Karpas-422 (cell line): ENCODE measurements at regions not wholly inside any gene's neighbourhood (a gene's known extent, or its start where the extent isn't known, plus 50 kb on each side); places are given as distances from the start of the nearest gene placed in this dataset.
"Not testable (repeated sequence)": the region's sequence is repeated elsewhere in the genome, so short reads cannot be mapped to it uniquely, and the experiment has no call there.

Experiments
- DNase-seq: peaks from one replicate; pipeline ENCODE4 v3.0.0-alpha.2; 2015
- H2AFZ ChIP-seq: fragments of 200-600 bp; sonication (generic); 2 replicates; pipeline ENCODE4 v1.6.1; 2014; ENCODE audit warnings: antibody characterized with exemption, low read length, mixed read lengths
- H3K27ac ChIP-seq: fragments of 200-600 bp; sonication (generic); 2 replicates; pipeline ENCODE4 v1.5.1; 2014; ENCODE audit warnings: mild to moderate bottlenecking, low read length, moderate library complexity
- H3K27me3 ChIP-seq: fragments of 200-600 bp; sonication (generic); 2 replicates; pipeline ENCODE4 v1.6.1; 2014; ENCODE audit warnings: low read length, mixed read lengths
- H3K36me3 ChIP-seq: fragments of 200-600 bp; sonication (generic); 2 replicates; pipeline ENCODE4 v1.6.1; 2014; ENCODE audit warnings: low read length, mixed read lengths; ENCODE audit not compliant: insufficient read depth
- H3K4me1 ChIP-seq: fragments of 200-600 bp; sonication (generic); 2 replicates; pipeline ENCODE4 v1.6.1; 2014; ENCODE audit warnings: mild to moderate bottlenecking, low read length, mixed read lengths
- H3K4me2 ChIP-seq: fragments of 200-600 bp; sonication (generic); 2 replicates; pipeline ENCODE4 v1.6.1; 2014; ENCODE audit warnings: low read length, low read depth, mild to moderate bottlenecking; ENCODE audit not compliant: poor library complexity, severe bottlenecking
- H3K4me3 ChIP-seq: fragments of 200-600 bp; sonication (generic); 2 replicates; pipeline ENCODE4 v1.5.1; 2014; ENCODE audit warnings: mild to moderate bottlenecking, antibody characterized with exemption, low read length, mixed read lengths
- H3K79me2 ChIP-seq: fragments of 200-600 bp; sonication (generic); 2 replicates; pipeline ENCODE4 v1.6.1; 2014; ENCODE audit warnings: mild to moderate bottlenecking, low read length, mixed read lengths
- H3K9ac ChIP-seq: fragments of 200-600 bp; sonication (generic); 2 replicates; pipeline ENCODE4 v1.6.0; 2014; ENCODE audit warnings: low read length
- H3K9me2 ChIP-seq: fragments of 200-600 bp; sonication (generic), shearing (Covaris generic); replicated peaks from 2 replicates; pipeline ENCODE4 v1.6.0; 2014; ENCODE audit warnings: mild to moderate bottlenecking, low read length, moderate library complexity; ENCODE audit not compliant: insufficient read depth
- H3K9me3 ChIP-seq: fragments of 300-700, 200-600 bp; sonication (generic); 2 replicates; pipeline ENCODE4 v1.6.1; 2014; ENCODE audit warnings: low read length, mixed read lengths
- H4K20me1 ChIP-seq: fragments of 200-600 bp; sonication (generic); 2 replicates; pipeline ENCODE4 v1.6.1; 2014; ENCODE audit warnings: mild to moderate bottlenecking, antibody characterized with exemption, low read length, low read depth; ENCODE audit not compliant: insufficient read depth

GRCh38 chr19:20482721-20483120, 82.9 kb downstream of the ZNF737 start:
- H3K4me1 ChIP-seq, result no peaks in the 10 kb centered on the region
- H3K27ac ChIP-seq, result no peak overlapping the region
- no peaks in the 10 kb centered on the region for H3K79me2 ChIP-seq
- H2AFZ ChIP-seq, result no peak overlapping the region
- H3K27me3 ChIP-seq, result no peaks in the 10 kb centered on the region
- H3K9me2 ChIP-seq, result no peaks in the 10 kb centered on the region
- no peak overlapping the region for H3K9ac ChIP-seq
- no peaks in the 10 kb centered on the region for H3K9me3 ChIP-seq
- H3K4me3 ChIP-seq, result no peak overlapping the region
- no peak for DNase-seq
- no peaks in the 10 kb centered on the region for H4K20me1 ChIP-seq
- H3K36me3 ChIP-seq, result no peaks in the 10 kb centered on the region
- H3K4me2 ChIP-seq, result no peak overlapping the region

GRCh38 chr19:20481736-20482135, 83.8 kb downstream of the ZNF737 start:
- no peak overlapping the region for H3K4me2 ChIP-seq
- no peaks in the 10 kb centered on the region for H3K36me3 ChIP-seq
- no peaks in the 10 kb centered on the region for H3K27me3 ChIP-seq
- H2AFZ ChIP-seq, result no peak overlapping the region
- H3K4me1 ChIP-seq, result no peaks in the 10 kb centered on the region
- H3K79me2 ChIP-seq, result no peaks in the 10 kb centered on the region
- no peaks in the 10 kb centered on the region for H3K9me2 ChIP-seq
- DNase-seq, result no peak
- H3K9me3 ChIP-seq, result no peaks in the 10 kb centered on the region
- H3K4me3 ChIP-seq, result no peak overlapping the region
- no peaks in the 10 kb centered on the region for H4K20me1 ChIP-seq
- no peak overlapping the region for H3K27ac ChIP-seq
- no peak overlapping the region for H3K9ac ChIP-seq

GRCh38 chr19:20479483-20479882, 86.1 kb downstream of the ZNF737 start:
- no peak overlapping the region for H3K4me3 ChIP-seq
- no peak overlapping the region for H2AFZ ChIP-seq
- no peak overlapping the region for H3K4me2 ChIP-seq
- no peaks in the 10 kb centered on the region for H3K4me1 ChIP-seq
- no peaks in the 10 kb centered on the region for H3K79me2 ChIP-seq
- no peak for DNase-seq
- H3K9me2 ChIP-seq, result no peaks in the 10 kb centered on the region
- no peak overlapping the region for H3K9ac ChIP-seq
- no peaks in the 10 kb centered on the region for H3K36me3 ChIP-seq
- no peaks in the 10 kb centered on the region for H3K9me3 ChIP-seq
- H4K20me1 ChIP-seq, result no peaks in the 10 kb centered on the region
- no peaks in the 10 kb centered on the region for H3K27me3 ChIP-seq
- H3K27ac ChIP-seq, result no peak overlapping the region

GRCh38 chr19:20478936-20479335, 86.6 kb downstream of the ZNF737 start:
- H4K20me1 ChIP-seq, result no peaks in the 10 kb centered on the region
- no peaks in the 10 kb centered on the region for H3K9me2 ChIP-seq
- no peaks in the 10 kb centered on the region for H3K27me3 ChIP-seq
- no peaks in the 10 kb centered on the region for H3K79me2 ChIP-seq
- no peak overlapping the region for H3K9ac ChIP-seq
- no peak overlapping the region for H3K27ac ChIP-seq
- no peaks in the 10 kb centered on the region for H3K36me3 ChIP-seq
- no peak overlapping the region for H3K4me3 ChIP-seq
- no peak for DNase-seq
- no peaks in the 10 kb centered on the region for H3K4me1 ChIP-seq
- no peak overlapping the region for H2AFZ ChIP-seq
- no peak overlapping the region for H3K4me2 ChIP-seq
- H3K9me3 ChIP-seq, result no peaks in the 10 kb centered on the region

GRCh38 chr19:20472854-20473253, 92.7 kb downstream of the ZNF737 start:
- H3K9ac ChIP-seq, result no peak overlapping the region
- no peaks in the 10 kb centered on the region for H3K36me3 ChIP-seq
- no peak overlapping the region for H3K4me3 ChIP-seq
- no peak overlapping the region for H3K27ac ChIP-seq
- H3K4me1 ChIP-seq, result no peaks in the 10 kb centered on the region
- H4K20me1 ChIP-seq, result no peaks in the 10 kb centered on the region
- H3K4me2 ChIP-seq, result no peak overlapping the region
- DNase-seq, result no peak
- H3K27me3 ChIP-seq, result no peaks in the 10 kb centered on the region
- H2AFZ ChIP-seq, result no peak overlapping the region
- no peaks in the 10 kb centered on the region for H3K79me2 ChIP-seq
- no peaks in the 10 kb centered on the region for H3K9me2 ChIP-seq
- H3K9me3 ChIP-seq, result no peaks in the 10 kb centered on the region

- no peaks in the 10 kb centered on the region for H3K79me2 ChIP-seq
- no peaks in the 10 kb centered on the region for H3K4me1 ChIP-seq
- H3K4me3 ChIP-seq, result no peak overlapping the region
- H3K27me3 ChIP-seq, result no peaks in the 10 kb centered on the region
- no peak overlapping the region for H3K4me2 ChIP-seq
- H4K20me1 ChIP-seq, result no peaks in the 10 kb centered on the region
- H3K27ac ChIP-seq, result no peak overlapping the region
- H2AFZ ChIP-seq, result no peak overlapping the region
- H3K9me2 ChIP-seq, result no peaks in the 10 kb centered on the region
- no peak overlapping the region for H3K9ac ChIP-seq
- DNase-seq, result no peak
- H3K9me3 ChIP-seq, result no peaks in the 10 kb centered on the region
- H3K36me3 ChIP-seq, result no peaks in the 10 kb centered on the region
These were observed 94.2 kb downstream of the ZNF737 start for GRCh38 chr19:20471431-20471830.

GRCh38 chr19:20470345-20471135, 95.0 kb downstream of the ZNF737 start:
- Histone ChIP-seq H4K20me1 (no peaks in the 10 kb centered on the region), H3K4me3 (no peak overlapping the region), H3K4me1 (no peaks in the 10 kb centered on the region), H3K9me3 (no peaks in the 10 kb centered on the region), H3K79me2 (no peaks in the 10 kb centered on the region), H3K27me3 (no peaks in the 10 kb centered on the region), H3K9ac (no peak overlapping the region), H3K4me2 (no peak overlapping the region), H3K9me2 (no peaks in the 10 kb centered on the region), H2AFZ (no peak overlapping the region), H3K27ac (no peak overlapping the region), H3K36me3 (no peaks in the 10 kb centered on the region)
- no peak for DNase-seq

GRCh38 chr19:20466638-20466990, 99.0 kb downstream of the ZNF737 start:
- H3K27me3 ChIP-seq, H3K4me3 ChIP-seq, H3K9me2 ChIP-seq, H2AFZ ChIP-seq, H3K79me2 ChIP-seq, H4K20me1 ChIP-seq, H3K9ac ChIP-seq, H3K4me2 ChIP-seq, H3K36me3 ChIP-seq, DNase-seq, H3K9me3 ChIP-seq, H3K27ac ChIP-seq, H3K4me1 ChIP-seq: not testable (repeated sequence)
